ACC112 (cell line): ENCODE measurements at regions not wholly inside any gene's neighbourhood (a gene's known extent, or its start where the extent isn't known, plus 50 kb on each side); places are given as distances from the start of the nearest gene placed in this dataset.

Experiments used
- H2AFZ ChIP-seq: fragments of 200-600 bp; sonication (generic); one replicate; pipeline ENCODE4 v1.6.0; 2017; ENCODE audit warnings: antibody characterized with exemption, low read length; ENCODE audit not compliant: unreplicated experiment
- H3K27ac ChIP-seq: fragments of 200-600 bp; sonication (generic); 2 replicates; pipeline ENCODE4 v1.5.1; 2014; ENCODE audit warnings: low read depth, mild to moderate bottlenecking, antibody characterized with exemption, low read length, moderate library complexity
- H3K27me3 ChIP-seq: fragments of 200-600 bp; sonication (generic); 2 replicates; pipeline ENCODE4 v1.6.1; 2014; ENCODE audit warnings: mild to moderate bottlenecking, antibody characterized with exemption, low read length, moderate library complexity, mixed read lengths; ENCODE audit not compliant: insufficient read depth
- H3K36me3 ChIP-seq: fragments of 200-600 bp; sonication (generic); 2 replicates; pipeline ENCODE4 v1.6.1; 2016; ENCODE audit warnings: mild to moderate bottlenecking, antibody characterized with exemption, low read length, moderate library complexity, mixed read lengths; ENCODE audit not compliant: insufficient read depth
- H3K4me1 ChIP-seq: fragments of 200-600 bp; sonication (generic); one replicate; pipeline ENCODE4 v1.6.1; 2016; ENCODE audit warnings: low read length, mixed read lengths; ENCODE audit not compliant: insufficient read depth, unreplicated experiment, control insufficient read depth
- H3K4me3 ChIP-seq: fragments of 200-600 bp; sonication (generic); 2 replicates; pipeline ENCODE4 v1.5.1; 2014; ENCODE audit warnings: mild to moderate bottlenecking, low read depth, low read length
- H3K79me2 ChIP-seq: fragments of 200-600 bp; sonication (generic); one replicate; pipeline ENCODE4 v1.6.0; 2016; ENCODE audit warnings: low read length; ENCODE audit not compliant: control insufficient read depth, unreplicated experiment, insufficient read depth

DNA sequence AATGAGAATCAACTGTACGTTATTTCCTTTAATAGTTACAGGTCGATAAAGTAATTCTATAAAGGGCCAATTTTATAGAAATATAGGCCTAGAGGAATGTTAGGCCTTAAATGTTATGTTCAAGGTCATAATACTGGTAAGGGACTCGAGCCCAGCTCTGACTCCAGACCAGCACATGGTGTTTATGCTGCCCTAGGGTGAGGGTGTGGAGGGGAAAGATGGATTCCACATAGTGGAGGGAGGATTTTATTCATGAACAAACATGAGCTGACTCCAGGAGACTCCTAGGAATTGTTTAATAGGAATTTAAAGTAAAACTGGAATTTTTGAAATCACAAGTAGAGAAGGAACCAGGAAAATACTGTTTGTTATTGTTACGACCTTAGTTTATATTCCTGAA is 139.9 kb downstream of the LACC1 start:
- H2AFZ ChIP-seq: no peak overlapping the region
- H3K4me3 ChIP-seq: no peak overlapping the region
- H3K36me3 ChIP-seq: no peaks in the 10 kb centered on the region
- H3K79me2 ChIP-seq: no peaks in the 10 kb centered on the region
- H3K27ac ChIP-seq: no peak overlapping the region
- H3K27me3 ChIP-seq: no peaks in the 10 kb centered on the region; the same call in 1 of the 2 replicates
- no peaks in the 10 kb centered on the region for H3K4me1 ChIP-seq

DNA sequence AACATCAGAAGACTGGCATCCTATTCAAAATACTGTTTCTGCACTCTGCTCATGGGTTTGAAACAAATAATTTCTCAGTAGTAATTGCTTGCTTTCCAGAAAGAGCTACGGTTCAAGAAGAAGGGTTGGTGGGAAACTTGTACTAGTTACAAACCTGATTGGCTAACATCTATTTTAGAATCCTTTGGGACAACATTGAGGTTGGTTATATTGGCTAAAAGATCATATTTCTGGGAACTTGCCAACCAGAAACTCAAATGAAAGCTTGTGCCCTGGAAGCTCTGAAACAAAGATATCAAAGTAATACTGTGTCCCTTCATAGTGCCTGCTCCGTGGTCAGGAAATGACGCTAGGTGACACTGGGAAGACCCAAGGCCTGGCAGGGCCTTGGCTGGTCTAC is 141.7 kb downstream of the LACC1 start:
- Histone ChIP-seq H3K4me3 (no peak overlapping the region), H3K4me1 (no peaks in the 10 kb centered on the region), H3K27me3 (no peaks in the 10 kb centered on the region; the same call in 1 of the 2 replicates), H3K79me2 (no peaks in the 10 kb centered on the region), H3K27ac (no peak overlapping the region), H3K36me3 (no peaks in the 10 kb centered on the region), H2AFZ (no peak overlapping the region)

DNA sequence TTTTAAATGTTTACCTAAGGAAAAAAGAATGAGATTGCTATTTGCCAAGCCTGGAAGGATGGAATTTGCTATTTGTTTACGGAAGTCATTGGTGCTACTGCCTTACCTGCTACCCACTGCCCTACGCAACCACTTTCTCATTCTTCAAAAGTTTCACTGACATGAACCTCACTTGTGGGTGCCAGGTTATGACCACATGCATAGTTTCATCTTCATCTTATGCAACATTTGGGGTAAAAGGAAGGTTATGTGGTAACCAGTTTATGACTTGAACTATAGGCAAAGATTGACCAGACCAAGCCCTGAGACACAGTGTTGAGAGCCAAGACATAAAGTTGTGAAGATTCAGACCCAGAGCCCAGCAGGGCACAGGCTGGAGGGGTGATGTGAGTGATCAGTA is 142.5 kb downstream of the LACC1 start:
- H3K36me3 ChIP-seq: no peaks in the 10 kb centered on the region
- no peak overlapping the region for H3K4me3 ChIP-seq
- no peak overlapping the region for H2AFZ ChIP-seq
- H3K79me2 ChIP-seq: no peaks in the 10 kb centered on the region
- no peaks in the 10 kb centered on the region; the same call in 1 of the 2 replicates for H3K27me3 ChIP-seq
- H3K4me1 ChIP-seq: no peaks in the 10 kb centered on the region
- no peak overlapping the region for H3K27ac ChIP-seq

DNA sequence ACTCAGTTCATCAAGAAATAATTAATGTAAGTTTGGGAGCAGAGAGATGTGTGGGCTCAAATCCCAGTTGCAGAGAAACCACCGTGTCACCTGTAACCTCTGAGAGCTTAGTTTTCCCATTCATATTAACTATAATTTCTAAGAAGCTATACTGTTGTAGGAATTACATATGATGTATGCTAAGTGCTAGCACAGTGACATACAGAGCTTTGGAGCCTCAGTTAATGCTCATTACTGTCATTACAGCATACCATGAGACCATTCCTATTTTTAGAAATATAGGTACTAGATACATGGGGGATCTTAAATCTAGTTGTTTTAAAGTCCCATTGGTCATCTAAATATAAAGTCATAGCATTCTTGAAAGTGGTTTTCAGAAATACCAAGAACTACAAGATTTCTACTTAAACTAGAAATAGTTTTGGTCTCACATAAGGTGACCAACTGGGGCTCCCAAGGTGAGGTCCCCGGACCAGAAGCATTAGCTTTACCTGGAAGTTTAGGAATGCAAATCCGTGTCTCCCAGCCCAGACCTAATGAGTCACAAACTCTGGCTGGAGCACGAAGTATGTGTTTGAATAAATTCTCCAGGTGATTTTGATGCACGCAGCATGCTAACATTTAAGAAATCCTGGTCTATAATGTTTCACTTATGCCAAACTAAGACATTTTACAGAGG is 144.6 kb downstream of the LACC1 start:
- no peaks in the 10 kb centered on the region for H3K79me2 ChIP-seq
- no peak overlapping the region for H3K4me3 ChIP-seq
- H2AFZ ChIP-seq: no peak overlapping the region
- H3K27me3 ChIP-seq: peaks cover 6% of the 10 kb centered on the region; the same call in 1 of the 2 replicates
- H3K4me1 ChIP-seq: no peaks in the 10 kb centered on the region
- H3K36me3 ChIP-seq: no peaks in the 10 kb centered on the region
- no peak overlapping the region for H3K27ac ChIP-seq

DNA sequence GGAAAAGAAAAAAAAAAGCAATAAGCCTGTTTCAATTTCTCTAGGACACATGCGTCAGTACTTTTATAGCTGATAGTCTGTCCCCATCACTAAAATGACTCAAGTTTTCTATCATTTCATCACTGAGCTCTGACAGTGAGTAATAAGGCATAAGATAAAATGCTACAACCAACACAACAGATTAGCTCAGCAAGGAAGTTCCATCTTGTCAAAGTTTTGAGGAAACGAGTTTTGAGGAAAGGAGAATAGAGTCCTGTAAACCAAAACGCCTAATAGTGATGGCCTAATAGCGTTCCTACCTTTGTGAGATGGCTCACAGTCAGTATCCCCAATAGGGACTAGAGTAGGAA is 145.1 kb downstream of the LACC1 start:
- Histone ChIP-seq H3K4me3 (no peak overlapping the region), H3K27ac (no peak overlapping the region), H2AFZ (no peak overlapping the region), H3K79me2 (no peaks in the 10 kb centered on the region), H3K27me3 (peaks cover 6% of the 10 kb centered on the region; the same call in 1 of the 2 replicates), H3K4me1 (no peaks in the 10 kb centered on the region), H3K36me3 (no peaks in the 10 kb centered on the region)

DNA sequence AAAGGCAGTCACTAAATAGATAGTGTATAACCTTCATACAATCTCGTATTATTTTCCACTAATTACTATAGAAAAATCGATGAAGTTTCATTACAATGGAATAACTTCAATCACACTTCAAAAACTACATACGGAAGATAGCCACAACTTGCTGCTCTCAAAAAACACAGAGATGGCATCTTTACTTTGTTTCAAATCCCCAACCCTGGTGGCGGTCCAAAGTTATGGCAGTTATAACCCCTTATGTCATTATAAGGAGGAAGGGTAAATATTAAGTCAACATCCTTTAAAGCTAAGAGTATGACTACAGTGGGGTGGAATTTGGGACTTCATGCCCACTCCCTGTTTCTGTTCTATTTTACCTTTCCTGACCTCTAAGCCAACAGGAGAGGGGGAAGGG is 146.5 kb downstream of the LACC1 start:
- Histone ChIP-seq H3K4me1 (no peaks in the 10 kb centered on the region), H3K27me3 (peaks cover 6% of the 10 kb centered on the region; the same call in 1 of the 2 replicates), H2AFZ (no peak overlapping the region), H3K79me2 (no peaks in the 10 kb centered on the region), H3K4me3 (no peak overlapping the region), H3K27ac (no peak overlapping the region), H3K36me3 (no peaks in the 10 kb centered on the region)

DNA sequence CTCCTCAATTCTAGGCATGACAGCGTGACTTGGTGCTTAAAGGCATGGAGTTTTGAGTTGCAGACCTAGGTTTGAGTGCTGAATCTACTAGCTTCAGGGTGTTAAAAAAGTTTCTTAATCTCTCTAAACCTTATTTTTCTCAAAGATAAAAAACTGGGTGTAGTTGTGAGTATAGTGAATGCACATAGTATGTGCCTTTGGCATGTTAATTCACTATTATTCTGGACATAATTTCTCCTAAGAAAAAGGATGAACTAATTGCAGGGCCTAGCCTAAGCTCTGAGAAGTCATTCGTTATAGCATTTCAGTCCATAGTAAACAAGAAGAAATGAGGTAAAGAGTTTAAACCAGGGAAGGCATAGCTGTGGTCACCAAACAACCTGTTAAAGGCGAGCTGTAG is 149.0 kb downstream of the LACC1 start:
- Histone ChIP-seq H3K36me3 (no peaks in the 10 kb centered on the region), H3K27ac (no peak overlapping the region), H3K4me1 (no peaks in the 10 kb centered on the region), H3K4me3 (no peak overlapping the region), H3K79me2 (no peaks in the 10 kb centered on the region), H3K27me3 (peaks cover 9% of the 10 kb centered on the region), H2AFZ (no peak overlapping the region)

DNA sequence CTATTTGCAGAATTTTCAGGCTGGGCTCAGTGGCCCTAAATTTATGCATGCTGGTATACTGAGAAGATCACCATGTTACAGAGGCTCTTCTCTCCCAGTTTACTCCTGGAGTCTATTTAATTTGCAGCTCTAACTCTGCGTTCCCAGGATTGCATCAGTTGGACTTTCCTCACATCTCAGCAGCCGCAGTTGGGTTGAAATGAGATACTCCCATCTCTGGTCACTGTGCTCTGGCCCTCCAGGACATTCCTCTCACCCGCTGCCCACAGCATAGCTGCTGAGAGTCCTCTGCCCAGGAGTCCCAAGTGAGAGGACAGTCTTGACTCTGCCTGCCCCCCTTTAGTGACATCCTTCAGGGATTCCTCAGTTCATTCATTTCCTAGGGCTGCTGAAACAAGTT is 150.9 kb downstream of the LACC1 start:
- no peak overlapping the region for H2AFZ ChIP-seq
- H3K4me3 ChIP-seq: no peak overlapping the region
- no peak overlapping the region for H3K27ac ChIP-seq
- H3K36me3 ChIP-seq: no peaks in the 10 kb centered on the region
- H3K27me3 ChIP-seq: peaks cover 13% of the 10 kb centered on the region; the same call in 1 of the 2 replicates
- H3K79me2 ChIP-seq: no peaks in the 10 kb centered on the region
- no peaks in the 10 kb centered on the region for H3K4me1 ChIP-seq

DNA sequence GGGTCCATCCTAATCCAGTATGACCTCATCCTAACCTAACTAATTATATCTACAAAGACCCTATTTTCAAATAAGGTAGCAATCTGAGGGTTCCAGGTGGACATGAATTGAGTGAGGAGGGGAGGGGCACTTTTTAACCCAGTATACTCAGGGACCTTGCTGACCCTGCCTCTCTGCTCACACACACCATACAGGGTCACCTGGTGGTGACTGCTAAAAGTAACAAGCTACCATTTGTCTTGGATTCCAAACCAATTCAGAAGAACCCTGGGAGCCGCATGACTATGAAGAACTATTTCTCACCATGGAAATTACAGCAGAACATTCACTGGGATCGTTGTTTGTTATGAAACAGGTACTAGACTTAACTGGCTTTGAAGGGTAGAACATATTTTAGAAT is 151.9 kb downstream of the LACC1 start:
- Histone ChIP-seq H3K4me1 (no peaks in the 10 kb centered on the region), H3K79me2 (no peaks in the 10 kb centered on the region), H3K36me3 (no peaks in the 10 kb centered on the region), H2AFZ (no peak overlapping the region), H3K27ac (no peak overlapping the region), H3K27me3 (peaks cover 13% of the 10 kb centered on the region; the same call in 1 of the 2 replicates), H3K4me3 (no peak overlapping the region)

DNA sequence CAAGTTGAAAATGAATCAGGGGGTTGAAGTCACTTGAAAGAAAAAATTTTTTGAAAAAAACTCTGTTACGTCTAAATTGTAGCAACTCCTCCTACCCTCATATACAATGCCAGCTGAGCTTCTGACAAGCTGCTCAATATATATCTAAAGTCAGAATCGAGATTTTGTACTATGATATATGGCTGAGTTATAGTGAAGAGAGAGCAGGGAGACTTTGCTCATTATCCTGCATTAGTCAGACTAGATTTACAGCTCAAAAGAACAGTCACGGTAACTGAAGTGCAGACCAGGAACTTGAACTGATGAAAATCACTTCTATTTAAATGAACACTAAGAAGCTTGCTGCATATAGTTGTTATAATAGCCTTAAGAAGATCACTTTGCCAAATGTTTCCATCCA is 153.1 kb downstream of the LACC1 start:
- H3K79me2 ChIP-seq: no peaks in the 10 kb centered on the region
- no peak overlapping the region for H3K4me3 ChIP-seq
- H3K27me3 ChIP-seq: peaks cover 13% of the 10 kb centered on the region; the same call in 1 of the 2 replicates
- no peaks in the 10 kb centered on the region for H3K4me1 ChIP-seq
- no peak overlapping the region for H2AFZ ChIP-seq
- H3K36me3 ChIP-seq: no peaks in the 10 kb centered on the region
- H3K27ac ChIP-seq: no peak overlapping the region

DNA sequence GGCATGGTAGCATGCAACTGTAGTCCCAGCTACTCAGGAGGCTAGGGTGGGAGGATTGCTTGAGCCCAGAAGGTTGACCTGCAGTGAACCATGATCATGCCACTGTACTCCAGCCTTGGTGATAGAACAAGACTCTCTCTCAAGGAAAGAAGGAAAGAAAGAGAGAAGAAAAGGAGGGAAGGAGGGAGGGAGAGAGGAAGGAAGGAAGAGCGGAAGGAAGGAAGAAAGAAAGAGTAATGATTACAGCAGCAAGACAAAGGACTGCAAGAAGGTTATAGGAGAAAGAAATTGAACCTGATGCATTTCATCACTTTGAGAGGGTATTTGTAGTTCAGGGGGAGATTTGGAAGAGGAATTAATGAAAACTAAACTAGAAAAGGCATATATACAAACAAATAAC is 155.7 kb downstream of the LACC1 start:
- H3K27ac ChIP-seq: no peak overlapping the region
- no peaks in the 10 kb centered on the region for H3K79me2 ChIP-seq
- peaks cover 7% of the 10 kb centered on the region; the same call in 1 of the 2 replicates for H3K27me3 ChIP-seq
- no peak overlapping the region for H3K4me3 ChIP-seq
- no peaks in the 10 kb centered on the region for H3K36me3 ChIP-seq
- no peaks in the 10 kb centered on the region for H3K4me1 ChIP-seq
- no peak overlapping the region for H2AFZ ChIP-seq
